Fibroblast of mammary gland (primary cell): ENCODE measurements at regions not wholly inside any gene's neighbourhood (a gene's known extent, or its start where the extent isn't known, plus 50 kb on each side); places are given as distances from the start of the nearest gene placed in this dataset.
A peak's percentile ranks its signal among the peaks of the same experiment; 100 is the strongest.

Source experiments
- DNase-seq: peaks from one replicate; pipeline ENCODE4 v3.0.0-alpha.2; 2010; ENCODE audit warnings: low read depth
- H3K4me3 ChIP-seq: 2 replicates; pipeline ENCODE4 v1.5.1; 2011; ENCODE audit warnings: low read depth, mild to moderate bottlenecking, low read length, moderate library complexity; ENCODE audit not compliant: control insufficient read depth
- CTCF ChIP-seq: conservative IDR thresholded peaks from 2 replicates; pipeline ENCODE4 v1.5.1; 2011; ENCODE audit warnings: low read depth, low read length, inconsistent platforms; ENCODE audit not compliant: control insufficient read depth, insufficient read depth

- no peak overlapping the region for H3K4me3 ChIP-seq
- DNase-seq, result peak; percentile 88
- no peak for TF ChIP-seq CTCF
Observed at GRCh38 chr16:73192232-73192894, 144.4 kb upstream of the ZFHX3 start.

- DNase-seq, result no peak
- no peak overlapping the region for H3K4me3 ChIP-seq
- TF ChIP-seq CTCF, result no peak
Observed at GRCh38 chr16:73191660-73192046, 143.7 kb upstream of the ZFHX3 start.

GRCh38 chr16:73190688-73191659 is 143.0 kb upstream of the ZFHX3 start:
- no peak overlapping the region for H3K4me3 ChIP-seq
- no peak for TF ChIP-seq CTCF
- no peak for DNase-seq

- no peak for TF ChIP-seq CTCF
- no peak overlapping the region for H3K4me3 ChIP-seq
- DNase-seq, result no peak
Observed at GRCh38 chr16:73190256-73190655, 142.3 kb upstream of the ZFHX3 start.

GRCh38 chr16:73189136-73189535 is 141.2 kb upstream of the ZFHX3 start:
- no peak for DNase-seq
- TF ChIP-seq CTCF, result no peak
- H3K4me3 ChIP-seq, result no peak overlapping the region

- no peak overlapping the region for H3K4me3 ChIP-seq
- no peak for TF ChIP-seq CTCF
- DNase-seq, result no peak
Observed at GRCh38 chr16:73186752-73187601, 139.0 kb upstream of the ZFHX3 start.
